ENCODE measurements at regions not wholly inside any gene's neighbourhood (a gene's known extent, or its start where the extent isn't known, plus 50 kb on each side); places are given as distances from the start of the nearest gene placed in this dataset.

DNA sequence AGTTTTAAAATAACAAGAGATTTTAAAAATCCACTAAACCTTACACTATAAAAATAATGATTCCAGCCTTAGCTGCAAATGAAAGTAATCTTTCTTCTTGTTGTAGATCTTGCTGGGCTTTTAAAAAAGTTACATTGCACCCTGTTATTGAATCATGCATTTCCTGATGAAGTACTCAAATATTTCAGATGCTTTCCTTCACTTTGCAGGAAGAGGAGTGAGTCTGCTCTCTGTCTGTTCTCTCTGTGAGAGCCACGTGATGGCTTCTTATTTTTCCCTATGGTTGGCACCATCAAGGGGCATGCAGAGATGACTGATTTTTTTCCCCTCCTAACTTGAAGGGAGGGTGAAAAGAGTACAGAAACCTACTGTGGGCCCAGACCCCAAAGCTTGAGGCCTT lies 262.7 kb downstream of the ATP23 start:
- Mint-ChIP-seq H3K4me3 (no peak overlapping the region), H3K9me3 (no peaks in the 10 kb centered on the region), H3K36me3 (ENCODE audit: low read depth) (no peaks in the 10 kb centered on the region), H3K27ac (no peak overlapping the region), H3K4me1 (ENCODE audit: low read depth) (no peaks in the 10 kb centered on the region), H3K27me3 (peaks cover 19% of the 10 kb centered on the region)
- Histone ChIP-seq H3K4me1 (ENCODE audit: insufficient read depth, low read length) (no peaks in the 10 kb centered on the region), H3K27ac (ENCODE audit: low read depth in 1 of 2, low read length in 2 of 2) (no peak overlapping the region), H3K4me3 (ENCODE audit: low read length) (no peak overlapping the region), H3K27me3 (ENCODE audit: control insufficient read depth in 1 of 2, insufficient read depth in 2 of 2, low read length in 2 of 2) (peaks cover 3 to 7% of the 10 kb centered on the region in 2 experiments), H3K9me3 (ENCODE audit: control insufficient read depth in 1 of 2, insufficient read depth in 1 of 2, low read length in 2 of 2) (no peaks in the 10 kb centered on the region), H3K36me3 (ENCODE audit: insufficient read depth, low read length) (no peaks in the 10 kb centered on the region)
- CTCF ChIA-PET = no interaction called here
- no peak for DNase-seq
- no peak for ATAC-seq (ENCODE audit: poor library complexity)
- intact Hi-C loops (cut with DNase I, micrococcal nuclease) = no loop called here
- POLR2A ChIA-PET = no interaction called here
- TF ChIP-seq, protein P1, sequence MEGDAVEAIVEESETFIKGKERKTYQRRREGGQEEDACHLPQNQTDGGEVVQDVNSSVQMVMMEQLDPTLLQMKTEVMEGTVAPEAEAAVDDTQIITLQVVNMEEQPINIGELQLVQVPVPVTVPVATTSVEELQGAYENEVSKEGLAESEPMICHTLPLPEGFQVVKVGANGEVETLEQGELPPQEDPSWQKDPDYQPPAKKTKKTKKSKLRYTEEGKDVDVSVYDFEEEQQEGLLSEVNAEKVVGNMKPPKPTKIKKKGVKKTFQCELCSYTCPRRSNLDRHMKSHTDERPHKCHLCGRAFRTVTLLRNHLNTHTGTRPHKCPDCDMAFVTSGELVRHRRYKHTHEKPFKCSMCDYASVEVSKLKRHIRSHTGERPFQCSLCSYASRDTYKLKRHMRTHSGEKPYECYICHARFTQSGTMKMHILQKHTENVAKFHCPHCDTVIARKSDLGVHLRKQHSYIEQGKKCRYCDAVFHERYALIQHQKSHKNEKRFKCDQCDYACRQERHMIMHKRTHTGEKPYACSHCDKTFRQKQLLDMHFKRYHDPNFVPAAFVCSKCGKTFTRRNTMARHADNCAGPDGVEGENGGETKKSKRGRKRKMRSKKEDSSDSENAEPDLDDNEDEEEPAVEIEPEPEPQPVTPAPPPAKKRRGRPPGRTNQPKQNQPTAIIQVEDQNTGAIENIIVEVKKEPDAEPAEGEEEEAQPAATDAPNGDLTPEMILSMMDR (IDR thresholded peaks at IDR 0.05) = no peak

DNA sequence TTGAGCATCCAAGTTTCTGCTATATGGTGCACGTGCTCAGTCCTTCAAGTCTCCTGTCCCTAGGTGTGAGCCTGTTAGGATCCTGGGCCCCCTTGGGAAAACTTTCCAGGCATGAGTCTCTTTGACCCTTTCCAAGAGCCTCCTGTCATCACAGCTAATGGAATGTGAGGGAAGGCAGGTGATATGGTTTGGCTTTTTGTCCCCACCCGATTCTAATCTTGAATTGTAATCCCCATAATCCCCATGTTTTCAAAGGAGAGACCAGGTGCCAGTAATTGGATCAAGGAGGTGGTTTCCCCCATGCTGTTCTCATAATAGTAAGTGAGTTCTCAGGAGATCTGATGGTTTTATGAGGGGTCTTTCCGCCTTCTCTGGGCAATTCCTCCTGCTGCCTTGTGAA lies 265.5 kb downstream of the ATP23 start:
- no peak for ATAC-seq (ENCODE audit: poor library complexity)
- Mint-ChIP-seq H3K9me3 (no peaks in the 10 kb centered on the region), H3K27ac (no peak overlapping the region), H3K4me1 (ENCODE audit: low read depth) (no peaks in the 10 kb centered on the region), H3K36me3 (ENCODE audit: low read depth) (no peaks in the 10 kb centered on the region), H3K4me3 (no peak overlapping the region), H3K27me3 (peaks cover 13% of the 10 kb centered on the region)
- no peak overlapping the region for H3K4me3 ChIP-seq (ENCODE audit: low read length)
- TF ChIP-seq, protein P1 (IDR thresholded peaks at IDR 0.05) = no peak
- H3K27me3 ChIP-seq (ENCODE audit: control insufficient read depth in 1 of 2, insufficient read depth in 2 of 2, low read length in 2 of 2) = no peaks in the 10 kb centered on the region
- H3K36me3 ChIP-seq (ENCODE audit: insufficient read depth, low read length) = no peaks in the 10 kb centered on the region
- no peaks in the 10 kb centered on the region for H3K9me3 ChIP-seq (ENCODE audit: control insufficient read depth in 1 of 2, insufficient read depth in 1 of 2, low read length in 2 of 2)
- ChIA-PET POLR2A (no interaction called here), CTCF (no interaction called here)
- intact Hi-C loops (cut with DNase I, micrococcal nuclease) = no loop called here
- DNase-seq = no peak
- H3K27ac ChIP-seq (ENCODE audit: low read depth in 1 of 2, low read length in 2 of 2) = no peak overlapping the region
- H3K4me1 ChIP-seq (ENCODE audit: insufficient read depth, low read length) = no peaks in the 10 kb centered on the region

GRCh38 chr12:58211211-58211610 lies 269.8 kb downstream of the ATP23 start:
- no peaks in the 10 kb centered on the region for H3K36me3 Mint-ChIP-seq (ENCODE audit: low read depth)

More at GRCh38 chr12:58211211-58211610, 269.8 kb downstream of the ATP23 start:
- Mint-ChIP-seq H3K27ac (no peak overlapping the region), H3K9me3 (no peaks in the 10 kb centered on the region), H3K27me3 (peaks cover 17% of the 10 kb centered on the region), H3K4me1 (ENCODE audit: low read depth) (no peaks in the 10 kb centered on the region), H3K4me3 (no peak overlapping the region)
- ChIA-PET POLR2A (no interaction called here), CTCF (no interaction called here)
- TF ChIP-seq, protein P1 (IDR thresholded peaks at IDR 0.05) = no peak
- intact Hi-C loops (cut with DNase I, micrococcal nuclease) = no loop called here
- no peak overlapping the region for H3K27ac ChIP-seq (ENCODE audit: low read depth in 1 of 2, low read length in 2 of 2)
- no peaks in the 10 kb centered on the region for H3K27me3 ChIP-seq (ENCODE audit: control insufficient read depth in 1 of 2, insufficient read depth in 2 of 2, low read length in 2 of 2)
- no peak for DNase-seq
- H3K9me3 ChIP-seq (ENCODE audit: control insufficient read depth in 1 of 2, insufficient read depth in 1 of 2, low read length in 2 of 2) = no peaks in the 10 kb centered on the region
- no peak overlapping the region for H3K4me3 ChIP-seq (ENCODE audit: low read length)
- H3K4me1 ChIP-seq (ENCODE audit: insufficient read depth, low read length) = no peaks in the 10 kb centered on the region
- no peak for ATAC-seq (ENCODE audit: poor library complexity)
- no peaks in the 10 kb centered on the region for H3K36me3 ChIP-seq (ENCODE audit: insufficient read depth, low read length)
